Duodenal mucosa (tissue), 2 donors: ENCODE measurements at regions not wholly inside any gene's neighbourhood (a gene's known extent, or its start where the extent isn't known, plus 50 kb on each side); places are given as distances from the start of the nearest gene placed in this dataset.

Experiments used
- H3K27ac ChIP-seq: one replicate; pipeline ENCODE4 v1.7.0; 2013; ENCODE audit warnings: low read depth, low read length
- H3K27me3 ChIP-seq, 2 donors: one replicate each; pipeline ENCODE4 v1.7.0; 2013; ENCODE audit warnings: low read length in 2 of 2, control low read depth in 1 of 2; ENCODE audit not compliant: insufficient read depth in 2 of 2, control insufficient read depth in 1 of 2
- H3K36me3 ChIP-seq, 2 donors: one replicate each; pipeline ENCODE4 v1.7.0; 2013; ENCODE audit warnings: low read length in 2 of 2, control low read depth in 1 of 2; ENCODE audit not compliant: insufficient read depth in 2 of 2, control insufficient read depth in 1 of 2
- H3K4me1 ChIP-seq, 2 donors: one replicate each; pipeline ENCODE4 v1.7.0; 2013; ENCODE audit warnings: low read length in 2 of 2, control low read depth in 1 of 2; ENCODE audit not compliant: insufficient read depth in 2 of 2, control insufficient read depth in 1 of 2
- H3K4me3 ChIP-seq, 2 donors: one replicate each; pipeline ENCODE4 v1.7.0; 2013; ENCODE audit warnings: low read length in 2 of 2, low read depth in 1 of 2
- H3K9ac ChIP-seq, 2 donors: one replicate each; pipeline ENCODE4 v1.7.0; 2013; ENCODE audit warnings: low read length in 2 of 2, low read depth in 1 of 2
- H3K9me3 ChIP-seq, 2 donors: one replicate each; pipeline ENCODE4 v1.7.0; 2013; ENCODE audit warnings: low read length in 2 of 2, control low read depth in 1 of 2; ENCODE audit not compliant: control insufficient read depth in 1 of 2

DNA sequence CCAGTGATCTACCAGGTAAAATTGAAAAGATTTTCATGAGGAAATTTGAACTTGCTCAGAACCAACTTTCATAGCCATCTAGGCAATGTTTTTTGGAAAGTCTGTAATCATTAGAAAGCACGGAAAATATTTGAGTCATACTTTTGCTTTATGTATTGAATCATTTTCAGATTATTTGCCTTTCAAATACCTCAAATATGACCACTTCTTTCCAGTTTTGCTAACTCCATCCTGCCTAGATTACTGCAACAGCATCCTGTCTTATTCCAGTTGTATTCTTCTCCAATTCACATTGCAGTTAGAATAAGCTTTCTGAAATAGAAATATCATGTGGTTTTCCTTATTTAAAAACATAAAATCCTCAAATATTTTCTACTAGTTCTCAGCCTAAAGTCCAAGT, 239.8 kb upstream of the FAR2 start:
- no peak overlapping the region for H3K4me3 ChIP-seq
- H3K4me1 ChIP-seq, result no peaks in the 10 kb centered on the region
- peaks cover 10 to 19% of the 10 kb centered on the region in 2 donors for H3K9me3 ChIP-seq
- no peak overlapping the region for H3K27ac ChIP-seq
- H3K9ac ChIP-seq, result no peak overlapping the region
- H3K27me3 ChIP-seq, result no peaks in the 10 kb centered on the region
- no peaks in the 10 kb centered on the region for H3K36me3 ChIP-seq

DNA sequence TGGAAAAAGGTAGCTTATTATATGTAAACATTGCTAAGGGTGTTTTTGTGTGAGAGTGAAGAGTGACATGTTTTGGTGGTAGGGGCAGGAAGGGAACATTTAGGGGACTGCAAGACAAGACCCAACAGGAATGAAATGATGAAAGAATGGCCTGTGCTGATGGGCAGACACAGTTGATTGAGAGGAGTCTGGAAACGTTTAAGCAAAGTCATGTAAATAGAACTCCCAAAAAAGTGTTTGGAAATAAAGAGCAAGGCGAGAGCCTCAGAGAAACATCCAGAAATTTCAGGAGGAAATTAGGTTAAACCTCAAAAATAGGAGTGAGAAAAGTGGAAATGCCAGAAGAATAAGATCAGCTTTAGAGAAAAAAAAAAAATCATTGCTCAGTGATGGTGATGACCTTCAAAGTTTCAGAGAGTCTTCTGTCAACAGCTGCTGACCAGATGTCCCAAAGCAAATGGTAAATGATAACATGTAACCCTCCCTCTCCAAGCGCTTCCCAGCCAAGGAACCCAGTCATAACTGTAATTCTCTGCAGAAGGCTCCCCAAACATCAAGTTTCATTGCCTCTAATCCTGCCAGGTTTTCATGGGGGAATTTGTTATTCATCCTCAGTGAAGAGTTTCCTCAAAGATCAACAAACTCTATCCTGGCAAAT, 223.2 kb upstream of the FAR2 start:
- no peaks in the 10 kb centered on the region for H3K4me1 ChIP-seq
- no peak overlapping the region for H3K4me3 ChIP-seq
- no peak overlapping the region for H3K9ac ChIP-seq
- peaks cover 0 to 5% of the 10 kb centered on the region in 2 donors for H3K9me3 ChIP-seq
- H3K27me3 ChIP-seq, result no peaks in the 10 kb centered on the region
- H3K36me3 ChIP-seq, result no peaks in the 10 kb centered on the region
- H3K27ac ChIP-seq, result no peak overlapping the region

DNA sequence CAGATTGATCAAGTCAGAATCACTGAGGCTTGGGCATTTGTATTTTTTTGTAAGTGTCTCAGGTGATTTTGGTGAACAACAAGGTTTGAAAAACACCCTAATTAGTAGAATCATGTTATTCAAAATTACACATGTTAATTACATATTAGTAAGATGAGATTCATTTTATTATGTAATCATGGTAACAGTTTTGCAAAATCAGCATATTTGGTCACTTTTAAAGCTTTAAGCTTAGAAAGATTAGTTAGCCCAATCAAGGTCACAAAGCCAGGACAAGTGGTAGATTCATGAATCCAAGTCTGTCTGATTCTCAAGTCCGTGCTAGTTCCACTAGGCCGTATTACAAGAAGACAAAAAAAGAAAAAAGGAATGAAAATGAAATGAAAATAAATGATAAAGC, 218.4 kb upstream of the FAR2 start:
- H3K27ac ChIP-seq, result no peak overlapping the region
- H3K9ac ChIP-seq, result no peak overlapping the region
- no peaks in the 10 kb centered on the region for H3K36me3 ChIP-seq
- H3K27me3 ChIP-seq, result no peaks in the 10 kb centered on the region
- H3K4me3 ChIP-seq, result no peak overlapping the region
- H3K9me3 ChIP-seq, result no peaks in the 10 kb centered on the region
- no peaks in the 10 kb centered on the region for H3K4me1 ChIP-seq

DNA sequence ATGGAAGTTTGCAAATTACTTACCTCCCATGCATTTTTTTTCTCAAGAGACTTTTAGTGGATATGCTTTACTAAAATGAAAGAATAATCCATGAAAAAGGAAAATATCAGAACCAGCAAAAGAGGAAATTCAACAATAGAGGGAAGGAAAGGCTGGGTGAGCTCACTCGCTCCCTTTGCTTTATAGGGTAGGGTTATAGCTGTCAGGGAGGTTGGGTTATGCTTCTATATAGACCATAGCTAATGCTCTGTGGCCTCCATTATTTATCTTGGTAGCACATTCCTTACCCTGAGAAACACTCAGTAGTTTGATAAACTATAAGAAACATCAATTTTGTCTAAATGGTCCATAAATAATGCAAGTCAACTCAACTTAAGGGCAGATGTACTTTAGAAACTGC, 215.9 kb upstream of the FAR2 start:
- no peaks in the 10 kb centered on the region for H3K27me3 ChIP-seq
- H3K9me3 ChIP-seq, result no peaks in the 10 kb centered on the region
- no peak overlapping the region for H3K9ac ChIP-seq
- H3K4me3 ChIP-seq, result no peak overlapping the region
- no peaks in the 10 kb centered on the region for H3K36me3 ChIP-seq
- H3K4me1 ChIP-seq, result no peaks in the 10 kb centered on the region
- no peak overlapping the region for H3K27ac ChIP-seq

DNA sequence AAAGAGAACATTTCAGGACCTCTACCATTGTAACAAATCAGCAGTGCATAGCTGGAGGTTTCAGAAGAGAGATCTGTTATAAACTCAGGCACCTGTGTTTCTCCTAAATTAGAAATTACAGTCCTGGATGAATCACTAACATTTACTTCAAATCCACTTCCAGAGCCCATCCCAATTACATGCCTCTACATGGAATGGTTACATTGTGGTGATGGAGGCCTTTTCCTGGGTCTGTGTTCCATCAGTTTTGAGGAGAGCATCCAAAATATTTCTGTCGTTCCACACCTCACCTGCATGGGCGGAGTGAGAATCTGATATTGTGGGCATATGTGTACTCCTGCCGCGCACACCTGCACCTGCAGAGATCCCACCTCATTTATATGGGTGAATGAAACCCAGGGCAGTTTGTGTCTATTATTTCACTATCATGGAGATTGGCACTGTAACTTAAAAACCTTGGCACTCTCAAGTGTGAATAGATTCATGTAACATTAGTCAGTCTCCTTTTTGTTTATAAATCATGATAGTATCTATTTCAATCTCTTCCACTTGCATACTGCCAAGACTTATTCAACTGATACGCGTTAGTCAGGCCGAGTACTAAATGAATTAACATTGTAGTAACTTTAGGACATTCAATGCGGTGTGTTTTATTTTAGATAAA, 215.1 kb upstream of the FAR2 start:
- Histone ChIP-seq H3K27me3 (no peaks in the 10 kb centered on the region), H3K4me1 (no peaks in the 10 kb centered on the region), H3K27ac (no peak overlapping the region), H3K9ac (no peak overlapping the region), H3K36me3 (no peaks in the 10 kb centered on the region), H3K9me3 (no peaks in the 10 kb centered on the region), H3K4me3 (no peak overlapping the region)

DNA sequence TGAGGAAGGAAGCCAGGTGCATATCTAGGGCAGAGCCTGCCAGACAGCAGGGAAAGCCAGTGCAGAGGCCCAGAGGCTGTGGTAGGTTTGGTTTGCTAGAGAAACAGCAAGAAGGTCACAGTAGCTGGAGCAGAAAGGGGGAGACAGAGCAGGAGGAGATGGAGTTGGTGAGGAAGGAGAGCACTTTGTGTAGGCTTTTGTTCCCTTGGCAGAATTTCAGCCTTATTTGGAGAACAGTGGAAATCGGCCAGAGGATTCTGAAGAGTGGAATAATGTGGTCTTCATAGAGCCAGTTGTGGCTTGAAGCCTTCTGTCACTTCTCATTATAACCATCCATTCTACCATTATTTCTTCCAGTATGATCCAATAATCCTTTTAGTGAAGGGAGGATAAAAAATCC, 212.9 kb upstream of the FAR2 start:
- Histone ChIP-seq H3K9me3 (no peaks in the 10 kb centered on the region), H3K4me3 (no peak overlapping the region), H3K4me1 (no peaks in the 10 kb centered on the region), H3K27me3 (no peaks in the 10 kb centered on the region), H3K27ac (no peak overlapping the region), H3K9ac (no peak overlapping the region), H3K36me3 (no peaks in the 10 kb centered on the region)

DNA sequence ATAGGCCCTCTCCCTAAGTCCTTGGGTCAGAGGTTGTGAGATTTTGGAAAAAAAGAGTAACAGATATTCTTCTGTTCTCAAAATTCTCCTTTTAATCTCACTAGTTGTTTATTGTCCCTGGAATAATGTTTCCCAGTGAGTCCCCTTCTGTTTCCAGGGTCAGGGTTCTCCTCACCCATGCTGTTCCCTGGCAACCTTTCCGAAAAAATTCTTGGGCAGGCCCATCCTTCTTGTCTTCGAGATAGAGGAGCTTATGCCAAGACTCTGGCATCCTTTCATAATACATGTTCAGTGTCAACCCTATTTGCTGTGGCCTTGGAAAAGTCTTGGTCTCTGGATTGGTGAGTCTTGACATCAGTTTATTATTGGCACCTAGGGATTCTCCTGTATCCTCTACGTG, 212.4 kb upstream of the FAR2 start:
- Histone ChIP-seq H3K27ac (no peak overlapping the region), H3K4me3 (no peak overlapping the region), H3K9me3 (no peaks in the 10 kb centered on the region), H3K4me1 (no peaks in the 10 kb centered on the region), H3K27me3 (no peaks in the 10 kb centered on the region), H3K36me3 (no peaks in the 10 kb centered on the region), H3K9ac (no peak overlapping the region)

DNA sequence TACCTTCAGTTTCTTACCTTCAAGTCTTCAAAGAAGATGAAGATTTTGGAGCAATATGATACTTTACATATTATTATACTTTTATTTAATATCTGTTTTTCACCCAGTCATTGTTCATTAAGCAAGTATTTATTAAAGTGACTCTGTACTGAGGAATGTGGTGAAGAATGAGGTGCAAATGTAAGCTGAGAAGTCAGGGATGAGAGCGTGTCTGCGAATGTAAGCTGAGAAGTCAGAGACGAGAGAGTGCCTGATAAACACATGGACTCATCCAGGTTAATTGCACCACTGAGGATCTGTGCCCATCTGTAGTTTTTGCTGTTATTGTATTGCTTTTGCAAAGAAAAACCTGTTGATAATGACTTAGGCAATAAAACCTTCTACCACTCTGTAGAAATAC, 211.9 kb upstream of the FAR2 start:
- Histone ChIP-seq H3K9me3 (no peaks in the 10 kb centered on the region), H3K4me1 (no peaks in the 10 kb centered on the region)

DNA sequence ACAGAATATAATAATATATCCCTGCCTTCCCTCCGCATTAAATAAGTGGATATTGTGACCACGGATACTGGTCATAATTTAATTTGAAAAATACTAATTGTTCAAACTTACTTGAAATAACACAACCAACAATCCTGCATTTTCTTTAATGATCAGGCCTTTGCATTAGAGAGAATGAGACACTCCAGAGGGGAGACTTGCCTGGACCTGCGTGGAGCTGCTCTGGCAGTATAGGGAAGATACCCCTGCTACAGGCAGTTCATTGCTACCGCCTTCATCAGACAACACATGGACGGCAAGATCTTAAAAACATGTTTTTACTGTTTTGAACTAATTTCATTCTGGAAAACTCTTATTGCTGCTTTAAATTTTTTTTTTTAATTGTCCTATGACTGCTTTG, 211.0 kb upstream of the FAR2 start:
- Histone ChIP-seq H3K4me1 (no peaks in the 10 kb centered on the region), H3K36me3 (no peaks in the 10 kb centered on the region), H3K9ac (no peak overlapping the region), H3K9me3 (no peaks in the 10 kb centered on the region), H3K4me3 (no peak overlapping the region), H3K27ac (no peak overlapping the region), H3K27me3 (no peaks in the 10 kb centered on the region)

More for the DNA sequence above, 211.9 kb upstream of the FAR2 start:
- Histone ChIP-seq H3K27me3 (no peaks in the 10 kb centered on the region), H3K27ac (no peak overlapping the region), H3K4me3 (no peak overlapping the region), H3K9ac (no peak overlapping the region), H3K36me3 (no peaks in the 10 kb centered on the region)

DNA sequence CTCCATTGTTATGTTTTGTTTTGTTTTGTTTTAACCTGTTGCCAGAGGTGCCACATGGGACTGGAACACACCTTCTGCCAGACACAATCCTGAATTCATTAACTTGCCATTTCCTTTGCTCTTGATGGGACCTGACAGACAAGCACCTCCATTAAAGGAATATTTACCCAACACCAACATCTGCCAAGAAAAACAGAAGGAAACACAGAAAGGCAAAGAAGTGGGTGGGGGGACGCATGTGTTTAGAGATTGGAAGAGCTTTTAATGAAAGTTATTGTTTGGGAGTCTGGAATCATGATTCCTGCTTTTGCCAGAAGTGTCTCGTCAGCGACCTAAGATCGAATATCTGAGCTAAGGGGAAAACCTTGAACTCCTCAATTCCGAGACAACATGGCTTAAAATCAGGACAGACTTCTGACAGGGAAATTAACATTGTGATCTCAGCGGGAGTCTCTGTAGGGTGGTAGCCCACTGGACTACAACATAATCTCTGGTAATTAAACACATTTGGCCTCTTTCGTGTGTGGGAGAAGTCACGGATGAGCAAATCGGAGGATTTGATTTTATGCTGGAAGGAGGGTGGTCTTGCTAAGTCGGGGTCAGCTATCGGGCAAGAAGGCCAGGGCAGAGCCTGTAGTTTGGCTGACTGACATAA, 210.4 kb upstream of the FAR2 start:
- no peaks in the 10 kb centered on the region for H3K9me3 ChIP-seq
- H3K27ac ChIP-seq, result no peak overlapping the region
- no peaks in the 10 kb centered on the region for H3K27me3 ChIP-seq
- H3K4me3 ChIP-seq, result no peak overlapping the region
- no peak overlapping the region for H3K9ac ChIP-seq
- no peaks in the 10 kb centered on the region for H3K36me3 ChIP-seq
- no peaks in the 10 kb centered on the region for H3K4me1 ChIP-seq
